Frontal cortex (tissue), 3 donors: ENCODE measurements at regions not wholly inside any gene's neighbourhood (a gene's known extent, or its start where the extent isn't known, plus 50 kb on each side); places are given as distances from the start of the nearest gene placed in this dataset.
"Not testable (repeated sequence)": the region's sequence is repeated elsewhere in the genome, so short reads cannot be mapped to it uniquely, and the experiment has no call there.

Experiments
- DNase-seq, 2 donors: peaks; one replicate each; pipeline ENCODE4 v3.0.0; 2012; ENCODE audit warnings: low spot score in 2 of 2
- FAIRE-seq: peaks from 2 replicates; lab custom pipeline; 2012; peaks lifted over from hg19 to GRCh38; lab: Jason Lieb, UNC
- donor health status: control.
- donor health status: control.
- donor health status: control.

DNA sequence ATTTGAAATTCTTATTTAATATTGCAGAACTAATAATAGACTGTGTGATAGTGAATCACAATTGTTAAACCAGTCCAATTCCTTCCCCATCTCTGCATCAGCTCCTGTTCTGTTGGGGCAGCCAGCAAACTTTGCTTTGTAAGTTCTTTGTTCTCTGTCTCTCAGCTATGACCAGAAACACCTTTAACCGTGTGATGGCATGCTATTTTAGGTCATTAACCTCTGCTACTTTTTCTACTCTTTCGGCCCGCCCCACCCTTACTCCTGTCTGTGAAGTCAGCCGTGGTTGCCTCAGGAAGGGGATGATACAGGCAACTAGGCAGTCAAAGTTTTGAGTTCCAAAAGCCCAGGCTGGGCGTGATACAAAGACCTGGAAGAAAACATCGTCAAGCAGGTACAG, 51.3 kb upstream of the EGFL6 start:
- DNase-seq (no peak), FAIRE-seq (no peak)

- no peak for FAIRE-seq
- no peak for DNase-seq
Observed at GRCh38 chrX:13515211-13515930, 54.0 kb upstream of the EGFL6 start.

DNA sequence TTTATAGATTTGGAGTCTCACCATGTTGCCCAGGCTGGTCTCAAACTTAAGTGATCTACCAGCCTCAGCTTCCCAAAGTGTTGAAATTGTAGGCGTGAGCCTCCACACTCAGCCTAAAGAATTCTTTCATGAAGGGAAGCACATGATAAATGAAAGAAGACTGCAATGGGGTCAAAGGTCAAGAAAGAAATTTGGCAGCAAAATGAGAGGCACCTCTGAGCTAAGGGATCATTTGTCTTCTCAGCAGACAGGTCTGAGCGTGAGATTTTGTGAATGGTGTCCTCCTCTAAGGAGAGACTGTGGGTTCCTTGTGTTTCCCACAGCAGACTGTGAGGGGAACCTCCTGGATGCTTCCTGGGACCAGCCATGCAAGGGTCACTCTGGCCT, 57.5 kb upstream of the EGFL6 start:
- FAIRE-seq (no peak), DNase-seq (no peak)

GRCh38 chrX:13511241-13511943, 58.0 kb upstream of the EGFL6 start:
- DNase-seq (no peak), FAIRE-seq (no peak)

DNA sequence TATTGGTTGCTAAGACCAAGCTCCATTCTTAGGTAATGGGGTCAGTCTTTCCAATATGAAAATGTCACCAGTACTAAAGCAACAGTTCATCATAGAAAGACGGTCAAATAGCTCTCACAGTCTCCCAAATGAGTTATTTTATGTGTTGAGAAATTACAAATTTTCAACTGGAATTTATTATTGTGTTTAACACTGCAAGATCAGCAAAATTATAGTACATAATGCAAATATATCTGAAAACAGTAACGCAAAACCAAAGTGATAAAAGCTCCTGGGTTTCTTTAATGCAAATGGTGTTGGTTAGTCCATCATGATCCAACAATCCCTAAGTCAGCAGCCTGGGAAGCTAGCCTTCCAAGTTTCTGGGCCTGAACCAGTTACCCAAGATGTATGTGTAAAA, 61.5 kb upstream of the EGFL6 start:
- DNase-seq (no peak), FAIRE-seq (no peak)

- FAIRE-seq (no peak), DNase-seq (peak in 1 of 2 donors; percentile 36)
Observed at GRCh38 chrX:13506574-13506973, 62.8 kb upstream of the EGFL6 start.

- no peak for FAIRE-seq
- DNase-seq, result no peak
Observed at GRCh38 chrX:13502590-13502989, 66.8 kb upstream of the EGFL6 start.

DNA sequence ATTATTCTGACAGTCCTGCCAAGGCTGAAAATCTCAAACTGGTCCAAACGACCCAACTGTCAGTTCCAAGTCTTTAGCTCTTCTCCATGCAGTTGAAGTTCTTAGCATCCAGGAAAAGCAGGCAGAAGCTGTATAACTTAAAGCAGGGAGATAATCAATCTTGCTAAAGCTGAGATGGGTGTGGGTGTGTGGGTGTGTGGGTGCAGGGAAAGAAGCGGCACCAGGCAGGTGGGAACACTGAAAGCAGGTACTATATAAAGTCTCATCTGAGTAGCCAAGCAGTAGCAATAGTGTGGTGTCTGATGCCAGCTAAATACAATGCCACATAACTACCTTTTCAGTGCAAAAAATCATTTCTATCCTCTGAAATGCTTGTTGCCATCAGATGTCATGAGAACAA, 69.7 kb upstream of the EGFL6 start:
- FAIRE-seq (no peak), DNase-seq (no peak)

- DNase-seq, result no peak
- FAIRE-seq, result no peak
Observed at GRCh38 chrX:13498238-13498637, 71.2 kb upstream of the EGFL6 start.

DNA sequence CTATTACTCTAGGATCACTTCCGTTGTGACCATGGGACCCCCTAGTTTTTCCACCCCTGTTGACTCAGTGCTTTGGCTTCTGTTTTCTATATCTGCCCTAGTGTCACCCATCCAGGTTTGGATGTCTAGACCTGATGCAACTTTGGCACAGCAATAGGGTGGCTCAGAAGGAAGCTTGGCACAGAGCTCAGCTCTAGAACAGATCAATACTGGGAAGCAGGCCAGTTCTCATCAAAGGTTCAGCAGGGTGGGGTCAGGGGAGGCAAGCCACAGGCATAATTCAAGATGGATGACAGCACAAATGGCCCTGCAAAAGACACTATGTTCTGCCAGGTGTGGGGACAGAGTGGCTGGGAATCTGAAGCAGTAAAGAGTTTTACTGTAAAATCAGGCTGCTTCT, 74.2 kb upstream of the EGFL6 start:
- FAIRE-seq (no peak), DNase-seq (no peak)

GRCh38 chrX:13494562-13494961, 74.8 kb upstream of the EGFL6 start:
- DNase-seq, result no peak
- FAIRE-seq, result no peak

GRCh38 chrX:13493659-13494058, 75.7 kb upstream of the EGFL6 start:
- no peak for FAIRE-seq
- no peak for DNase-seq

GRCh38 chrX:13492286-13492685, 77.1 kb upstream of the EGFL6 start:
- DNase-seq (no peak), FAIRE-seq (no peak)

- no peak for DNase-seq
- FAIRE-seq, result no peak
Observed at GRCh38 chrX:13491061-13491460, 78.3 kb upstream of the EGFL6 start.

- no peak for FAIRE-seq
- no peak for DNase-seq
Observed at GRCh38 chrX:13489454-13489853, 79.9 kb upstream of the EGFL6 start.

- no peak for FAIRE-seq
- DNase-seq, result peak; percentile 7 to 27
Observed at GRCh38 chrX:13487731-13488505, 81.5 kb upstream of the EGFL6 start.

DNA sequence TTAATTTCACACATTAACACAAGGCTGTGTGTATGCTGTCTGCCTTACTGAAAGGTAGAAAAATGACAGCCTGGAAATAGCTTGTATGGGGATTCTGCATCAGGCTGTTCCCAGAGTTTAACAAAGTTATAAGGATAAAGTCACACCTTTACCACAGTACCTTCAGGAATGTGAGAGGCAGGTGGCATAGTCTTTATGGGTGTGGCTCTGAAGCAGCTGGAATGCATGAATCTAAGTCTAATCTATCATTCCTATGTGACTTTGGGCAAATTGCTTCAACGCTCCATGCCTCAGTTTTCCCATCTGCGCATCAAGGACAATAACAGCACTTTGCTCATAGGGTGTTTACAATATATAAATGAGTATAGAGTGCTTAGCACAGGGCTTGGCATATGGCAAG, 84.2 kb upstream of the EGFL6 start:
- DNase-seq, result no peak
- no peak for FAIRE-seq

DNA sequence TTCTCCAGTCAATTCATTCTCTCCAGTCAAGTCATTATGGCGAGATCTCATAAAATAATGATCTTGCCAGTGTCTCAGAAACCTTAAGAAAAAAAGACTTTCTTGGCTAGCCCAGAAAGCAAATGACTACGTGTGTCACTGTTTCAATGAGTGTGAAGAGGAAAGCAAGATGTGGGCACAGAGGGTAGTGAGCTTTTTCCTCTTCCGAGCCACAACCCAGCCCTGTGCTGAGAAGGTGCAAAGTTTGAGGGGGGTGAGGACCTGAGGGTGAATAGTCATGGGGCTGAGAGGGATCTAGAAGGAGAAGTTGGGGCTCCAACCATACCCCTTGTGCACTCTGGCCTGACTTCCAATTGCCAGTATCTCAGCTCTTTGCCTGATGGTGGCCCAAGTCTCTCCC, 85.6 kb upstream of the EGFL6 start:
- FAIRE-seq (no peak), DNase-seq (no peak)

GRCh38 chrX:13482746-13483541, 86.5 kb upstream of the EGFL6 start:
- no peak for FAIRE-seq
- DNase-seq, result no peak

DNA sequence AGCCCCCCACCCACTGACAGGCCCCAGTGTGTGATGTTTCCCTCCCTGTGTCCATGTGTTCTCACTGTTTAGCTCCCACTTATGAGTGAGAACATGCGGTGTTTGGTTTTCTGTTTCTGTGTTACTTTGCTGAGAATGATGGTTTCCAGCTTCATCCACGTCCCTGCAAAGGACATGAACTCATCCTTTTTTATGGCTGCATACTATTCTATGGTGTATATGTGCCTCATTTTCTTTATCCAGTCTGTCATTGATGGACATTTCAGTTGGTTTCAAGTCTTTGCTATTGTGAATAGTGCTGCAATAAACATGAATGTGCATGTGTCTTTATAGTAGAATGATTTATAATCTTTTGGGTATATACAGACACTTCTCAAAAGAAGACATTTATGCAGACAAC, 88.6 kb upstream of the EGFL6 start:
- DNase-seq, FAIRE-seq: not testable (repeated sequence)
